ENCODE measurements at regions not wholly inside any gene's neighbourhood (a gene's known extent, or its start where the extent isn't known, plus 50 kb on each side); places are given as distances from the start of the nearest gene placed in this dataset.

DNA sequence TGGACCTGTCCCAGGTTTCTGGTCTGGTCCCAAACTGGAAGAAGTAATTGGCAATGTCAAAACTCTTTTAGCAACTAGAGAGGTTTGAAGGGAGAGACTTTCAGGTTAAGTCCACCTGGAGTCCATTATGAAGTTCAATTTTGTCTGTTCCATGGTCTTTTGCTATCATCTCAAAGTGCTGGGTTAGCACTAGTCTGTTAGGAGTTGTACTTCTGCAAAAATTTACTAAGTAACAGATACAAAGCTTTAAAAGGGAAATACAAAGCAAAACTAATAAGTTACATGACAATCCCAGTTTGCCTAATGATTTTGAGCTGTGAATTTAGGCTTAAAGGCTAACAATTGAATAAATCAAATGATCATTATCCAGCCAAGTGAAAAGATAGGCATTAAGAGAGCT is 643.9 kb downstream of the C12orf50 start:
- Histone ChIP-seq H3K9me3 (ENCODE audit: control insufficient read depth, low read depth, low read length) (no peaks in the 10 kb centered on the region), H3K27me3 (ENCODE audit: control insufficient read depth, insufficient read depth, low read length) (no peaks in the 10 kb centered on the region), H3K9ac (ENCODE audit: low read length) (no peak overlapping the region), H3K4me1 (ENCODE audit: control insufficient read depth, low read depth, low read length) (peaks cover 10% of the 10 kb centered on the region), H3K36me3 (ENCODE audit: control insufficient read depth, low read depth, low read length) (no peaks in the 10 kb centered on the region), H3K4me3 (ENCODE audit: low read length) (no peak overlapping the region), H3K27ac (ENCODE audit: low read length) (no peak overlapping the region)

DNA sequence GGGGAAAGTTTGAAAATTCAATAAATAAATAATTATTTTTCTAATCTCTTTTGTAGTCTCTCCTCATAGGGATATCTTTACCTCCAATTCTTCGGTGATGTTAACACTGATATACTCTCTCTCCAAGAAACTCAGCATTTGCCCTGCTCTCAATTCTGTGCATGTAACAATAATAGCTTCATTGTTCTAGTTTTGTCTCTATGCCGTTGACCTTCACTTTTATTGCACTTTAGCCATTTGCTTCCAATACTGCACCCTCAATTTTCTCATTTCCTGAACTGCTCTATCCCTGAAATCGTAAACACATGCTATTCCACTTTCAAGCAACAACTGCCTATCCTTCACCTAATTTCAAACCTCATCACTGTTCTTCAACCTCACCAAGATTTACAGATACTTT is 645.0 kb downstream of the C12orf50 start:
- Histone ChIP-seq H3K9ac (ENCODE audit: low read length) (no peak overlapping the region), H3K4me1 (ENCODE audit: control insufficient read depth, low read depth, low read length) (peaks cover 10% of the 10 kb centered on the region), H3K27me3 (ENCODE audit: control insufficient read depth, insufficient read depth, low read length) (no peaks in the 10 kb centered on the region), H3K9me3 (ENCODE audit: control insufficient read depth, low read depth, low read length) (no peaks in the 10 kb centered on the region), H3K36me3 (ENCODE audit: control insufficient read depth, low read depth, low read length) (no peaks in the 10 kb centered on the region), H3K27ac (ENCODE audit: low read length) (no peak overlapping the region), H3K4me3 (ENCODE audit: low read length) (no peak overlapping the region)

DNA sequence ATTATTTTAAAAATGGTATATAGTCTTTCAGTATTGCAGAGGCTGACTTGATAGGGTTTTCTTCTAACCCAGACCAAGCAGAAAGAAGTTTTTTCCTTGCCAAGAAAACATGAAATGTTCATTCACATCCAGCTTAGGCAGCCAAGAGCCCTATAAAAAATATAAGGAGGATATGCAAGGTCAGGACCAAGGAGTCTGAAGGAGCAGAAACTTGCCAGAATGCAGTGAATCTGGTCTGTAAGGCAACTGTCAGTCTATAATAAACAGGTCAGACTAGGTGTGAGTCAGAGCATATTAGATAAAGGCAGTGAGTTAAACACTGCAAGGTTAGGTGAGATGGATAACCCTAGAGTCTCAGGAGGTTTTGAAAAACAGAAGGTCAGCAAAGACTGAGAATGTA is 645.5 kb downstream of the C12orf50 start:
- Histone ChIP-seq H3K9me3 (ENCODE audit: control insufficient read depth, low read depth, low read length) (no peaks in the 10 kb centered on the region), H3K27ac (ENCODE audit: low read length) (no peak overlapping the region), H3K36me3 (ENCODE audit: control insufficient read depth, low read depth, low read length) (no peaks in the 10 kb centered on the region), H3K27me3 (ENCODE audit: control insufficient read depth, insufficient read depth, low read length) (no peaks in the 10 kb centered on the region), H3K4me1 (ENCODE audit: control insufficient read depth, low read depth, low read length) (peaks cover 10% of the 10 kb centered on the region), H3K4me3 (ENCODE audit: low read length) (no peak overlapping the region), H3K9ac (ENCODE audit: low read length) (no peak overlapping the region)

DNA sequence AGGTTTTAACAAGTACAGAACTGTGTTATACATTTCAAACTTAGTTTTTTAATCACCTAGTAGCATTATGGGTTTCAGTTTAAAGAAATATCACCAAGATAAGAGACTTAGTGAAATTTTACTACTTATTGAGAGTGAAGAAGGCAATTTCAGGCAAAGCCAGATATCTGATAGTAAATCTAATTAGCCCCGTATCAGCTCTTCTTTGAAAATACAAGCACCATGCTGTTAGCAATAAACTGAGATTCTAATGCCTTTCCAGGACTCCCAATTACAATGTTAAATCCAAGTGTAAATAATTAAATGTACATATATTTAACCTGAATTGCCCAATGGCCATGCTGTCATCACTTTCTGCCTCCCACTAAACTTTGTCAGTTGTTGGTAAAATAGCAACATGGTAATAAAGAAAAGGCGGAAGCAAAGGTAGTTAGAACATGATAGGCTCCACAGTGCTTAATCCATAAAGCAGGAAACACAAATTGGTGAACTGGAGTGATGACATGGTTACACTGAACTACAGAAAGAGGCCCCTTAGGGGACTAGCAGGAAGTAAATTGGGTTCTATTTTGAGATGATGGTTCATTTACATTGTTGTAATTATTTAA is 646.1 kb downstream of the C12orf50 start:
- no peaks in the 10 kb centered on the region for H3K27me3 ChIP-seq (ENCODE audit: control insufficient read depth, insufficient read depth, low read length)
- no peaks in the 10 kb centered on the region for H3K36me3 ChIP-seq (ENCODE audit: control insufficient read depth, low read depth, low read length)
- H3K9ac ChIP-seq (ENCODE audit: low read length), result no peak overlapping the region
- H3K4me1 ChIP-seq (ENCODE audit: control insufficient read depth, low read depth, low read length), result peaks cover 10% of the 10 kb centered on the region
- H3K27ac ChIP-seq (ENCODE audit: low read length), result no peak overlapping the region
- no peak overlapping the region for H3K4me3 ChIP-seq (ENCODE audit: low read length)
- H3K9me3 ChIP-seq (ENCODE audit: control insufficient read depth, low read depth, low read length), result no peaks in the 10 kb centered on the region

DNA sequence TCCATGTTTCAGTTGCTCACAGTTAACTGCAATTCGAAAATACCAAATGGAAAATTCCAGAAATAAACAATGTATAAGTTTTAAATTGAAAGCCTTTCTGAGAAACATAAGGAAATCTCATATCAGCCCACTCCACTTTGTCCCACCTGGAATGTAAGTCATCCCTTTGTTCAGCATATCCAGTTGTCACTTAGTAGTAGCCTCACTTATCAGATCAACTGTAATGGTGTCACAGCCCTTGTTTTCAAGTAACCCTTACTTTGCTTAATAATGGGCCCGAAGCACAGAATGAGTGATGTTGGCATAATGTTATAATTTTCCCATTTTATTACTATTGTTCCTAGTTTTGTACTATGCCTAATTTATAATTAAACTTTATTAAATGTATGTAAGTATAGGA is 646.8 kb downstream of the C12orf50 start:
- no peaks in the 10 kb centered on the region for H3K9me3 ChIP-seq (ENCODE audit: control insufficient read depth, low read depth, low read length)
- H3K4me3 ChIP-seq (ENCODE audit: low read length), result no peak overlapping the region
- no peaks in the 10 kb centered on the region for H3K36me3 ChIP-seq (ENCODE audit: control insufficient read depth, low read depth, low read length)
- H3K27ac ChIP-seq (ENCODE audit: low read length), result no peak overlapping the region
- no peaks in the 10 kb centered on the region for H3K27me3 ChIP-seq (ENCODE audit: control insufficient read depth, insufficient read depth, low read length)
- no peak overlapping the region for H3K9ac ChIP-seq (ENCODE audit: low read length)
- peaks cover 10% of the 10 kb centered on the region for H3K4me1 ChIP-seq (ENCODE audit: control insufficient read depth, low read depth, low read length)

DNA sequence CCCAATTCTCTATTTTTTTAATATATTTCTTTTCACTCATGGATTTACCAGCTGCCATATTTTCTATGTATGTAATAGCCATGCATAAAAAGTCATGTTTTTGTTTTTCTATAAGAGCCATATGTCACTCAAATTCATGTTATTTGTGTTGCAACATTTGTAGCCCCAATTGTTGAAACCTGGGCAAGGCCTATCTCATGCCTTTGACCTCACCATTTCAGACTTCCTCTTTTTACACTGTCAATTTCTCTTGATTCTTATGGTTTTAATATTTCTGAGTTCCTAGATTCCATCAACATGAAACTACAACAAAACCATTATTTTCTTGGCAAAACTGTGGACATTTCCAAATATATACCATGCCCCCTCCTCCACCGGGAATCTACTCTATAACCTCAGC is 647.5 kb downstream of the C12orf50 start:
- no peaks in the 10 kb centered on the region for H3K27me3 ChIP-seq (ENCODE audit: control insufficient read depth, insufficient read depth, low read length)
- H3K36me3 ChIP-seq (ENCODE audit: control insufficient read depth, low read depth, low read length), result no peaks in the 10 kb centered on the region
- H3K4me3 ChIP-seq (ENCODE audit: low read length), result no peak overlapping the region
- H3K27ac ChIP-seq (ENCODE audit: low read length), result no peak overlapping the region
- peaks cover 10% of the 10 kb centered on the region for H3K4me1 ChIP-seq (ENCODE audit: control insufficient read depth, low read depth, low read length)
- H3K9ac ChIP-seq (ENCODE audit: low read length), result no peak overlapping the region
- no peaks in the 10 kb centered on the region for H3K9me3 ChIP-seq (ENCODE audit: control insufficient read depth, low read depth, low read length)

DNA sequence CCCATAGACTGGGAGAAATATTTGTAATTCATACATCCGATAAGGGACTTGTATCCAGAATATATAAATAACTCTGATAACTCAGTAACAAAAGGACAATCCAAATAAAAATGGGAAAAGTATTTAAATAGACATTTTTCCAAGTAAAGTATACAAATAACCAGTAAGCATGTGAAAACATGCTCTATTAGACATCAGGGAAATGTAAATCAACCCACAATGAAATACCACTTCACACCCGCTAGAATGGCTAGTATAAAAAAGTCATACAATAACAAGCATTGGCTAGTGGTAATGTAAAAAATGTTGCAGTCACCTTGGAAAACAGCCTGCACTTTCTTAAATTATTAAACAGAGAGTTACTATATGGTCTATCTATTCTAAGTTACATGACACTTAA is 650.7 kb downstream of the C12orf50 start:
- peaks cover 4% of the 10 kb centered on the region for H3K4me1 ChIP-seq (ENCODE audit: control insufficient read depth, low read depth, low read length)
- no peaks in the 10 kb centered on the region for H3K27me3 ChIP-seq (ENCODE audit: control insufficient read depth, insufficient read depth, low read length)
- no peaks in the 10 kb centered on the region for H3K9me3 ChIP-seq (ENCODE audit: control insufficient read depth, low read depth, low read length)
- H3K4me3 ChIP-seq (ENCODE audit: low read length), result no peak overlapping the region
- H3K9ac ChIP-seq (ENCODE audit: low read length), result no peak overlapping the region
- no peaks in the 10 kb centered on the region for H3K36me3 ChIP-seq (ENCODE audit: control insufficient read depth, low read depth, low read length)
- no peak overlapping the region for H3K27ac ChIP-seq (ENCODE audit: low read length)

DNA sequence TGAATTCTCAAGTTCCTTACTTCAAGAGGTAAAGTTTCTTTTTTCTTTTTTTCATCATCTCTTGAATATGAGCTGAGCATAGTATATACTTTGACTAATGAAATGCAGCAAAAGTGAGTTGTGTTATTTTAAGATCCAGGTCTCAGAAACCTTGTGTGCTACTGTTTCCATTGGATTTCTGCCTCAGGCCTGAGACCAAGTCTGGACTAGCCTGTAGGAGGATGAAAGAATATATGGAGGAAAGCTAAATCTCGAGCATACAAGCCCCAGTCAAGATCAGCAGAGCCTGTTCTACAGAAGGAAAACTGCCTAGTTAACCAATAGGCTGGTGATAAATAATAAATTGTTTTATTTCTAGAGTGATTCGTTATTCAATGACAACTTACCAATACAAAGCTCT is 652.5 kb downstream of the C12orf50 start:
- no peaks in the 10 kb centered on the region for H3K9me3 ChIP-seq (ENCODE audit: control insufficient read depth, low read depth, low read length)
- no peaks in the 10 kb centered on the region for H3K27me3 ChIP-seq (ENCODE audit: control insufficient read depth, insufficient read depth, low read length)
- H3K4me3 ChIP-seq (ENCODE audit: low read length), result no peak overlapping the region
- no peaks in the 10 kb centered on the region for H3K36me3 ChIP-seq (ENCODE audit: control insufficient read depth, low read depth, low read length)
- H3K4me1 ChIP-seq (ENCODE audit: control insufficient read depth, low read depth, low read length), result no peaks in the 10 kb centered on the region
- no peak overlapping the region for H3K9ac ChIP-seq (ENCODE audit: low read length)
- no peak overlapping the region for H3K27ac ChIP-seq (ENCODE audit: low read length)

DNA sequence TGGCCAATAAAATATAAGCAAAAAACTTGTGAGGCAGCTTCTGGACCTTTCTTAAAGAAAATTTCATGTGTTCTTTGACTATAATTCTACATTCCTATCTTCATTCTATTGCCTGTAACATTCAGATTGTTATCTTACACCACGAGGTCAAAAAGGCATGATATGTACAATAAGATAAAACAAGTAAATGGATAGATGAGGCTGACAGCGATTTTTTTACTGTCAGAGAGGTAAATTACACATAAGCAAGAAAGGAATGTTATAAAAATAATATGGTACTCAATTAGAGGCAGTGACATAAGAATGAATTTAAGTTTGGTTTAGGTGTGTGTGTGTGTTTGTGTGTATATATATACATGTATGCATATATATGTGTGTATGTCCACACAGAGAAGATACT is 660.0 kb downstream of the C12orf50 start:
- Histone ChIP-seq H3K36me3 (ENCODE audit: control insufficient read depth, low read depth, low read length) (no peaks in the 10 kb centered on the region), H3K27ac (ENCODE audit: low read length) (no peak overlapping the region), H3K9ac (ENCODE audit: low read length) (no peak overlapping the region), H3K27me3 (ENCODE audit: control insufficient read depth, insufficient read depth, low read length) (no peaks in the 10 kb centered on the region), H3K4me1 (ENCODE audit: control insufficient read depth, low read depth, low read length) (no peaks in the 10 kb centered on the region), H3K4me3 (ENCODE audit: low read length) (no peak overlapping the region), H3K9me3 (ENCODE audit: control insufficient read depth, low read depth, low read length) (no peaks in the 10 kb centered on the region)

DNA sequence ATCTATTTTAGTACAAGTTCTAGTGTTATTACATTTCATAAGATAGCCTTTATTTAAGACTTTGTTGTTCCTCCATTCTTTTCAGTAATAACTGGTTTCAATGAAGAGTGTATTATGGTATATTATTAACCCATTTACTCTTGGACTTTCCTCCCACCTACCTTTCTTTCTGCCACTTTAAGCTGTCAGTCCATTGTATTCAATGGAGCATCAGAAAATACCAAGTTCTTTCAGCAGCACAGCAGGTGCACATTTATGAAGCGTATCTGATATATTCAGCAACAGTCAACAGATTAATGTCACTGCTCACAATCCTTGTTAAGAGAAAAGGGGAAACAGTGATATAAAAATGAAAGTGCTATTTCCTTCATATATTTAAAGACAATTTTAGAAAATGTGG is 660.9 kb downstream of the C12orf50 start:
- H3K9me3 ChIP-seq (ENCODE audit: control insufficient read depth, low read depth, low read length), result no peaks in the 10 kb centered on the region
- no peaks in the 10 kb centered on the region for H3K36me3 ChIP-seq (ENCODE audit: control insufficient read depth, low read depth, low read length)
- H3K4me1 ChIP-seq (ENCODE audit: control insufficient read depth, low read depth, low read length), result no peaks in the 10 kb centered on the region
- no peak overlapping the region for H3K9ac ChIP-seq (ENCODE audit: low read length)
- no peaks in the 10 kb centered on the region for H3K27me3 ChIP-seq (ENCODE audit: control insufficient read depth, insufficient read depth, low read length)
- no peak overlapping the region for H3K27ac ChIP-seq (ENCODE audit: low read length)
- H3K4me3 ChIP-seq (ENCODE audit: low read length), result no peak overlapping the region

DNA sequence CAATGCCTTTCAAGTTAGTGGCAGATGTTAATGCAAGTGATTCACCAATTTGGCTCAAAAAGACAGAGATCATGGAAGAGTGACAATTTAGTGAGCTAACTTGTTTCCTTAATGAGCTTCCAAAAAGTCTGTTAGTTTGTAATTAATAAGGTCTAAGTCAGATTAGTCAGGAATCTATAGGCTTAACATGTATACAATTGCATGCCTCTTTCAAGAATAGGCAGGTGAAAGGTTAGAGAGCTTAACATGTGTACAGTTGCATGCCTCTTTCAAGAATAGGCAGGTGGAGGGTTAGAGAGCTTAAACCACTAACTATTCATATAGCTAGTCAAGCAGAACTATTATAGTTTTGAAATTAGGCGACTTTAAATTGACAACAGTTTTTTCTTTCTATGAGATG is 663.8 kb downstream of the C12orf50 start:
- no peaks in the 10 kb centered on the region for H3K27me3 ChIP-seq (ENCODE audit: control insufficient read depth, insufficient read depth, low read length)
- H3K4me1 ChIP-seq (ENCODE audit: control insufficient read depth, low read depth, low read length), result no peaks in the 10 kb centered on the region
- H3K9ac ChIP-seq (ENCODE audit: low read length), result no peak overlapping the region
- H3K4me3 ChIP-seq (ENCODE audit: low read length), result no peak overlapping the region
- no peaks in the 10 kb centered on the region for H3K36me3 ChIP-seq (ENCODE audit: control insufficient read depth, low read depth, low read length)
- no peak overlapping the region for H3K27ac ChIP-seq (ENCODE audit: low read length)
- no peaks in the 10 kb centered on the region for H3K9me3 ChIP-seq (ENCODE audit: control insufficient read depth, low read depth, low read length)

DNA sequence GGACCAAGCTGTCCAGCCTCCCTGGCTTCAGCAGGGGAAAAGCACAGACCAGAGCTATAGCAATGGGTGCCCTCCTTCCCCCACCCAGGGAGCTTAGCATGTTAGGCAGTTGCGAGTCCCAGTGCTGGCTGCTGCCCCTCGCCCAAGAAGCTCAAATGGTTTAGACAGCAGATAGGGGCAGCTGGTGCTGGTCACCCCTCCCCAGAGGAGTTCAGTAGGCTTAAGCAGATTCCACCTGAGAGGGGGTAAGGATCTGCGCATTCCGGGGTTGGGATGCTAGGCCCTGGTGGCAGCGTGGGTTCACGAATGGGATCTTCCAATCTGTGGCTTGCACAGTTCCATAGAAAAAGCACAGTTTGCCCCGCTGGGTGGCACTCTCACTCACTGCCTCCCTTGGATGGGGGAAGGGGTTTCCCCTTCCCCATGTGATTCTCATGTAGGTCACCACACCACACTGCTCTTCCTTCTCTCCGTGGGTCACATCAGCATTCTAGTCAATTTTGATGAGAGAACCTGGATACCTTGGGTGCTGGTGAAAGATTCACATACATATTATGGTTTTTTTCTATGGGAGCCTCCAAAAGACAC is 665.6 kb downstream of the C12orf50 start:
- Histone ChIP-seq H3K9me3 (ENCODE audit: control insufficient read depth, low read depth, low read length) (peaks cover 3% of the 10 kb centered on the region), H3K27ac (ENCODE audit: low read length) (no peak overlapping the region), H3K9ac (ENCODE audit: low read length) (no peak overlapping the region), H3K36me3 (ENCODE audit: control insufficient read depth, low read depth, low read length) (no peaks in the 10 kb centered on the region), H3K4me3 (ENCODE audit: low read length) (no peak overlapping the region), H3K27me3 (ENCODE audit: control insufficient read depth, insufficient read depth, low read length) (no peaks in the 10 kb centered on the region), H3K4me1 (ENCODE audit: control insufficient read depth, low read depth, low read length) (no peaks in the 10 kb centered on the region)

Data from iPS-18a (cell line).